ENCODE measurements at regions not wholly inside any gene's neighbourhood (a gene's known extent, or its start where the extent isn't known, plus 50 kb on each side); places are given as distances from the start of the nearest gene placed in this dataset.
"Not testable (repeated sequence)": the region's sequence is repeated elsewhere in the genome, so short reads cannot be mapped to it uniquely, and the experiment has no call there.

GRCh38 chr5:124987786-124988185 is 241.3 kb upstream of the ZNF608 start:
- not testable (repeated sequence) for TF ChIP-seq CTCF (IDR thresholded peaks at IDR 0.05; ENCODE audit: extremely low read depth in 1 of 2, insufficient read depth in 1 of 2, low read depth in 1 of 2, low read length in 2 of 2); POLR2AphosphoS5 (IDR thresholded peaks at IDR 0.05; ENCODE audit: insufficient read depth, low read depth, low read length); MAX (IDR thresholded peaks at IDR 0.05; ENCODE audit: insufficient read depth, insufficient read length); POLR2A (IDR thresholded peaks at IDR 0.05; ENCODE audit: low read depth, low read length); EZH2 (IDR thresholded peaks at IDR 0.05; ENCODE audit: borderline replicate concordance, low read depth, low read length, severe bottlenecking); FOS (IDR thresholded peaks at IDR 0.05; ENCODE audit: borderline replicate concordance, insufficient read depth, low read length); JUN (IDR thresholded peaks at IDR 0.05; ENCODE audit: borderline replicate concordance, insufficient read depth, insufficient read length, low read depth)

All from endothelial cell of umbilical vein (primary cell).